Rectal smooth muscle tissue (tissue), 1 donor: ENCODE measurements at regions not wholly inside any gene's neighbourhood (a gene's known extent, or its start where the extent isn't known, plus 50 kb on each side); places are given as distances from the start of the nearest gene placed in this dataset.
"Not testable (repeated sequence)": the region's sequence is repeated elsewhere in the genome, so short reads cannot be mapped to it uniquely, and the experiment has no call there.

Experiments
- H3K27ac ChIP-seq: one replicate; pipeline ENCODE4 v1.7.0; 2013; ENCODE audit warnings: low read depth, low read length, inconsistent platforms
- H3K27me3 ChIP-seq: one replicate; pipeline ENCODE4 v1.7.0; 2013; ENCODE audit warnings: low read length; ENCODE audit not compliant: control insufficient read depth, insufficient read depth
- H3K36me3 ChIP-seq: one replicate; pipeline ENCODE4 v1.7.0; 2013; ENCODE audit warnings: low read length; ENCODE audit not compliant: control insufficient read depth, insufficient read depth
- H3K4me1 ChIP-seq: one replicate; pipeline ENCODE4 v1.7.0; 2013; ENCODE audit warnings: low read length; ENCODE audit not compliant: control insufficient read depth, insufficient read depth
- H3K4me3 ChIP-seq: one replicate; pipeline ENCODE4 v1.7.0; 2013; ENCODE audit warnings: low read length
- H3K9ac ChIP-seq: one replicate; pipeline ENCODE4 v1.7.0; 2013; ENCODE audit warnings: low read length

DNA sequence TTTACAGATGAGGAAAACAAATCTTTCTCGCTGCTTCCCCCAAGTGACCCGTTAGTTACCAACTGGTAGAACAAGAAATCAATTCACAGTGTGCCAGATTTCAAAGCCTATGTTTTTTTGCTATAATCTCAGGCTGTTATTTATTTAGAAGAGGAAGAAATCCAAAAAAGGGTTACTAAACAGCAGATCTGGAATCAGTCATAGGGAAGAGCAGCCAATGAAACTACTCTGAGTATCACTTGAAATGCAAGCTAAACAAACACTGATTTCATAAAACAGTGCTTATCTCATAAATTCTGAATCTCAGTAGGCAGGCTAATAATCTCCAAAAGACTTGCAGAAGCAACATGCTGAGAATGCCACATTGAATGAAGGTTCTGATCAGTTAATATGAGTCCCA, 829.5 kb upstream of the ACO1 start:
- H3K36me3 ChIP-seq, result no peaks in the 10 kb centered on the region
- no peak overlapping the region for H3K4me3 ChIP-seq
- no peaks in the 10 kb centered on the region for H3K4me1 ChIP-seq
- H3K27me3 ChIP-seq, result no peaks in the 10 kb centered on the region
- H3K9ac ChIP-seq, result no peak overlapping the region
- H3K27ac ChIP-seq, result no peak overlapping the region

DNA sequence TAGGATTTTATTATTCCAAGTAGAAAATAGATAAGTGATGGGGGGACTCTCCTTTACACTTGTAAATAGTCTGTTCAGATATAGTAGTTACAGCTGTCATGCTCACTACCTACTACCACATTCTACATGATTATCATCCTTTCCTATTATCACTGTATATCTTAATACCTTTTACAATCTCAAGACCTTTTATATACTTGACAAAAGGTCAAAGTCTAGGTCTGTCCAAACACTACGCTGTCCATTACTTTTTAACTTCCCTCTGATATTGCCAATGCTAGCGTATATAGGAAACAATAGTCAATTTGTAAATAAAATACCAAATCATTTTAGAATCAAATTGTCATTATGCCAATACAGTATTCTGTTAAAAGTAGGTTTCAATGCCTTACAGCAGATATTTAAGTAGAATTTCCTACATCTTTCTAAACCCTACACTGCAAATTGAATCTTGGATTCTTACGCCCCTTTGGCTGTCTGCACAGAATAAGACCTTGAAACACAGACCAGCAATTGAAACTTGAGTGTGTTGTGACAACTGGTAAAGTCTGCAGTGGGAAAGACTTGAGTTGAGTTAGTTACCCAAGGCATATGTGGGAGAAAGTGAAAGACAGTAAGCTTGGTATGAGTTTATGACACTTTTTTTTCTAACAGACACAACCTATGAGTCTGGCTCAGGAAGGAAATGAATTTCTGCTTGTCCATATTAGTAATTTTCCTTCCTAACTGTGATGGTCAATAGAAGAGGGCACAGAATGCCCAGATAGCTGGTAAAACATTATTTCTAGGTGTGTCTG, 827.6 kb upstream of the ACO1 start:
- Histone ChIP-seq H3K4me3 (no peak overlapping the region), H3K36me3 (no peaks in the 10 kb centered on the region), H3K9ac (no peak overlapping the region), H3K4me1 (no peaks in the 10 kb centered on the region), H3K27me3 (no peaks in the 10 kb centered on the region), H3K27ac (no peak overlapping the region)

DNA sequence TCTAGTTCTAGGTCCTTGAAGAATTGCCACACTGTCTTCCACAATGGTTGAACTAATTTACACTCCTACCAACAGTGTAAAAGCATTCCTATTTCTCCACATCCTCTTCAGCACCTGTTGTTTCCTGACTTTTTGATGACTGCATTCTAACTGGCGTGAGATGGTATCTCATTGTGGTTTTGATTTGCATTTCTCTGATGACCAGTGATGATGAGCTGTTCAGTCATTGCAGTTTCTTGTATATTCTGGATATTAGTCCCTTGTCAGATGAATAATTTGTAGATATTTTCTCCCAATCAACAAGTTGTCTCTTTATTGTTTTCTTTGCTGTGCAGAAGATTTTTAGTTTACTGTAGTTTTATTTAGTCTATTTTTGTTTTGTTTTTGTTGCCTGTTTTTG, 812.3 kb upstream of the ACO1 start:
- H3K27me3 ChIP-seq, H3K36me3 ChIP-seq, H3K27ac ChIP-seq, H3K4me3 ChIP-seq, H3K4me1 ChIP-seq, H3K9ac ChIP-seq: not testable (repeated sequence)

DNA sequence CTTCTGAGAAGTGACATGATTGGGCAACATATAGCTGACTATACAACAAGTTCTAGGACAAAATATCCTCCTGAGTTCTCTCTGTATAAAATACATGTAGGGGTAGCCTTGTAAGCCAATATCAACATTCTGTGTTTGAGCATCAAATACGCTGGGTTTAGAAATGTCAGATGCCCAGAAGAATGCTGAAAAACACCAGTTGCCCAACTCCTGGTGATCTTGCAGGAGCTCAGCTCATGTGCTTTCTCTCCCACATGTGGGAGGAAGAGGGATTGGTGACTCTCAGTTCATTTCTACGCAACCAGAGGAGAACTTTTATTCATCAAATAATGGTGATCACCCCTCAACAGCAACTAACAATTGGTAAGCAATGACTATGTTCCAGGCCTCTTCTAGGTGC, 810.9 kb upstream of the ACO1 start:
- no peaks in the 10 kb centered on the region for H3K27me3 ChIP-seq
- no peaks in the 10 kb centered on the region for H3K36me3 ChIP-seq
- no peak overlapping the region for H3K9ac ChIP-seq
- no peak overlapping the region for H3K27ac ChIP-seq
- no peaks in the 10 kb centered on the region for H3K4me1 ChIP-seq
- no peak overlapping the region for H3K4me3 ChIP-seq

DNA sequence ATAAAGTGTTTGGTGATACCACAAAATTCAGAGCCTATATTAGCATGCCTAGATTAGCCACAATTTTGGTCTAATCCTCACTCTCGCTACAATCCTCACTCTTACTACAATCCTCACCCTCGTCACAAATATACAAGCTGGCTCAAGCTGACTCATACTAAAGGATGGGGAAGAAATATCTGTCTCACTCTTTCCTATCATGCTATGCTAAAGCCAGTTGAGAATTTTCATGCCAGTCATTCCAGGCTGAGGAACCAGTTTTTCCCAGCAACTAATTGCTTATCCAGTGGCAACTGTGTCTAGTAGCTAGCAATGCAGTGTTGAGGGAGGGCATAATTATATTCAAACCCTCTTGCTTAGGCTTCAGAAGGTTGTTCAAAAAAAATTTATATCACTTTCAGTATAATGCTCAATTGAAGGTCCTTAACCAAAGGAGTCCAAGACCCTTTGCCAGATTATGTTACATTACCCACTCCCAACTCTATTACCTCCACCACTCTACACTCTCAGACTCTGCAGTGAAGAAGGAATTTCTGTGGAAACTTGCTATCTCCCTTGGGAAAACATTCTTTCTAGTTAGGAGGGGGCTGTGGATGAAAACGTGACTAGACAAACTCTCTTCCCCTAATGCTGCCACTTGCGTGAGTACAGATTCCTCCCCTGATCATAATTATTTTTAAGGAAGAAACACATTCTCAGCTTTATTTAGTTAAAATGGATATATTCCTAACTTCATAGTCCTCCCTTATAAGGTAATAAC, 810.3 kb upstream of the ACO1 start:
- Histone ChIP-seq H3K27ac (no peak overlapping the region), H3K4me1 (no peaks in the 10 kb centered on the region), H3K9ac (no peak overlapping the region), H3K36me3 (no peaks in the 10 kb centered on the region), H3K27me3 (no peaks in the 10 kb centered on the region), H3K4me3 (no peak overlapping the region)

DNA sequence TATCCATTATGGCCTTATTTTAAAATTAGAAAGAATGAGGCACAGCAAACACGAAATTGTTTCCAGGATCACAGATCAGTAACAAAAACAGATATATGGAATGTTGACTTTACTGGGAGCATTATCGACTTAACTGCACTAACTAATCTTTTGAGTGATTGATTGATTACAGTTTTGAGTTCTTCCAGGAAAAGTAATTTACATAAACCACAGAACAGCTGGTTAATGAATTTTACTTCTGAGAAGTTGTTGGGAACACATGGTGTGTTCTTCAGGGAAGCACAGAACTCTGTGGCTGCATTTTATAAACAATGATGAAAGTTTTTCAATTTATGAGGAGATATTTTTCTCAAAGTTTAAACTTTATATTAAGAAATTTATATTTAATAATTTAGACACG, 802.4 kb upstream of the ACO1 start:
- Histone ChIP-seq H3K4me1 (no peaks in the 10 kb centered on the region), H3K36me3 (no peaks in the 10 kb centered on the region), H3K27me3 (no peaks in the 10 kb centered on the region), H3K27ac (no peak overlapping the region), H3K4me3 (no peak overlapping the region), H3K9ac (no peak overlapping the region)

DNA sequence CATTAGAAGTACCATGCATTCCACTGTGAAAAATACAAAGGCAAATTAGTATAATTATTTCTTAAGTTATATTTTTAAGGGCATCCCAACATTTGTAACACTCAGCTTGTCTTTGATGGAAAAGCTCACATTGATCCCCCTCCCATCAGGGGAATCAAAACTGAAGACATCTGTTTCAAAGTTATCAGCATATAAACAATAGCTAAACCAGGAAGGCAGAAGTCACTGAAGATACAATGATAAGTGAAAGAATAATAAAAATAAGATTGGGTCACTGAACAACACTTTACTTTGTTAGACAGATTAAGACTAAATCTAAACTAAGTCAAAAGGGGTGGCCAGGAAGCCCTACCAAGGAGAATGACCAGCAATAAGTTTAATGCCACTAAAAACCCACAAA, 801.9 kb upstream of the ACO1 start:
- Histone ChIP-seq H3K4me1 (no peaks in the 10 kb centered on the region), H3K4me3 (no peak overlapping the region), H3K27me3 (no peaks in the 10 kb centered on the region), H3K36me3 (no peaks in the 10 kb centered on the region), H3K27ac (no peak overlapping the region), H3K9ac (no peak overlapping the region)

DNA sequence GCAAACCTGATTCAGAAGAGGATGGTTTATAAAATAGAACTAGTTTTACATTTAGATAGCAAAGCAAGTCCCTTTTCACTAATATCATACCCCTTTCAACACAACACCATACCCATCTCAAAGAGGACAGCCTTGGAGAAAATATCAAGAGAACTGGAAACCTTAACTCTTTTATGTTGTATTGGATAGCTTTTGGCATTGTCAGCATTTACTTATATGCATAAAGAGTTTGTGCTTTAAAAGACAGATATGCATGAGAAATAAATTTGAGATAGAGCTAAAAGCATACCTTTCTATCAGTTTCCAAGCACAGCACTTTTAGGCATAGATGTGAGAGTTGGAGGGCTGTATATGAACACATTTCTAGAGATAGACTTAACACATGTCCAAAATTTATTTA, 799.3 kb upstream of the ACO1 start:
- H3K9ac ChIP-seq, result no peak overlapping the region

DNA sequence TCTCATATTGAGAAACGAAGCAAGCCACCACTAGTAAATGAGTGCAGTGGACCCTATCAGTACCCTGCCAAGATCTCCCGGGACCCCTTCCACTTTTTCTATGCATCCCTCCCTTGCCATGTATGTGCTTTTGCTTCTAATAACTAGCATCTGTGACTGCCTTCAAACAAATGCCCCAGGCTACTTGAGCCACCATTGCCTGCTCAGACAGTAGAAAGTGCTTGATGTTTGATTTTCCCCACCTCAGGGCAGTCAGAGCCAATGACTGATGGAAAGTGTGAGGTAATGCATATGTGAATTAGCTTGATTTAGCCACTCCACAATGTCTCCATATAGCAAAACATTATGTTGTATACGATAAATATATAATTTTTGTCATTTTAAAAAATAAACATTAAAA, 797.3 kb upstream of the ACO1 start:
- Histone ChIP-seq H3K27me3 (no peaks in the 10 kb centered on the region), H3K27ac (no peak overlapping the region), H3K9ac (no peak overlapping the region), H3K4me3 (no peak overlapping the region), H3K4me1 (no peaks in the 10 kb centered on the region), H3K36me3 (no peaks in the 10 kb centered on the region)

More for the DNA sequence above, 799.3 kb upstream of the ACO1 start:
- H3K27me3 ChIP-seq, result no peaks in the 10 kb centered on the region
- no peaks in the 10 kb centered on the region for H3K4me1 ChIP-seq
- no peak overlapping the region for H3K4me3 ChIP-seq
- no peaks in the 10 kb centered on the region for H3K36me3 ChIP-seq
- H3K27ac ChIP-seq, result no peak overlapping the region

DNA sequence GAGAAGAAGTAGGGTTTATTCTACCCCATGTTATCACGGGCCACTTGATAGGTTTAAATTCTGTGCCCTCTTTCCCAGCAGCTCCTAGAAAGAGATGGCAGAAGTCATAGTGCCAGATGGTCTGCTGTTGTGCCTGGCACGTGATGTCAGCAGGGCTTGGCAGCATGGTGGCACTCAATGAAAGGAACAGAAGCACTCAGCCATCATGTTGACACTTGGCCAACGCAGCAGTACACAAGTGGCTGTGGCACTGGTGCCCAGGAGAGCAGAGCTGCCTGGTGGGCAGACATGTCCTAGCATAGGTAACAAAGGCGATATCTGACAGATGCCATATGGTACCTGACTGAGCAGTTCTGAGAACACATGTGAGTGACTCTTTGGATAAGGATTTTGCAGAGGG, 796.4 kb upstream of the ACO1 start:
- Histone ChIP-seq H3K9ac (no peak overlapping the region), H3K36me3 (no peaks in the 10 kb centered on the region), H3K27ac (no peak overlapping the region), H3K4me1 (no peaks in the 10 kb centered on the region), H3K4me3 (no peak overlapping the region), H3K27me3 (no peaks in the 10 kb centered on the region)

DNA sequence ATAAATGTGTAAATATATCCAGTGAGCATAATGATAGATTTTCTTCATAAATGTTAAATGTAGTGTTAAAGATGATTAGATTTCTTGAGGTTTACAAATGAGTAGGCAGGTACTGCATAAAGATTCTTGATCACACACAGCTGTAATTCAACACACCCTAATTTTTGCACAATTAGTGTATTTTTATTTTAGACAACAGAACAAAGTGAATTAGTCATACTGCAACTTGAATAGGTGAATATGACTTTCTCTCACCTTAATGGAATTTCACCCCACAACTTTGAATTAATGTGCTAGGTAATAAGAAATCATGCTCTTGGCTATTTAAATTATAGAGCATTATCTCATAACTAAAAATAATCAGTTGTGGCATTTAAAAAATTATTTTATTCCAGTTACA, 795.7 kb upstream of the ACO1 start:
- H3K4me3 ChIP-seq, result no peak overlapping the region
- no peak overlapping the region for H3K9ac ChIP-seq
- H3K4me1 ChIP-seq, result no peaks in the 10 kb centered on the region
- H3K27me3 ChIP-seq, result no peaks in the 10 kb centered on the region
- H3K27ac ChIP-seq, result no peak overlapping the region
- no peaks in the 10 kb centered on the region for H3K36me3 ChIP-seq

DNA sequence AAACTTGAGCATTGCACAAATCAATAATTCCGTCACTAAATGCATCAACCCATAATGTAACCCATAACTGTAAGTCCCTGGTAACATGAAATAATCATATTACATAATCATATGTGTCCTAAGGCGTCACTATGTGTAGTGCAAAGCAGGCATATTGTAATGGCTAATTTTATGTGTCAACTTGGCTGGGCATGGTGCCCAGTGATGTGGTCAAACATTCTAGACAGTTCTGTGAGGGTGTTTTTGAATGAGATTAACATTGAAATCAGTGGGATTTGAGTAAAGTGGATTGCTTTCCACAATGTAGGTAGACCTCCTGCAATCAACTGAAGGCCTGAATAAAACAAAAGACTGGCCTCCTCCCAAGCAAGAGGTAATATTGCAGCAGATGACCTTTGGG, 794.4 kb upstream of the ACO1 start:
- H3K9ac ChIP-seq, result no peak overlapping the region
- no peaks in the 10 kb centered on the region for H3K4me1 ChIP-seq
- H3K36me3 ChIP-seq, result no peaks in the 10 kb centered on the region
- H3K27ac ChIP-seq, result no peak overlapping the region
- no peaks in the 10 kb centered on the region for H3K27me3 ChIP-seq
- H3K4me3 ChIP-seq, result no peak overlapping the region

DNA sequence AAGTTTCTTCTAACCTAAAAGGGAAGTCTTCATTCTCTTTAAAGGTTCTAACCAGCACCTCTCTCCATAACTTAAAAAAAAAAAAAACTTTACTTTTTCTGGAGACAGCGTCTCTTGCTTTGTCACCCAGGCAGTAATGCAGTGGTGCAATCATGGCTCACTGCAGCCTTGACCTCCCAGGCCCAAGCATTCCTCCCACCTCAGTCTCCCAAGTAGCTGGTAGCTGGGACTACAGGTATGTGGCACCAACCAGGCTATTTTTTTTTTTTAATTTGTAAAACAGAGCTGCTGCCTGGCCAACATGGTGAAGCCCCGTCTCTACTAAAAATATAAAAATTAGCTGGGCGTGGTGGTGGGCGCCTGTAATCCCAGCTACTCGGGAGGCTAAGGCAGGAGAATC, 787.4 kb upstream of the ACO1 start:
- H3K27me3 ChIP-seq, H3K9ac ChIP-seq, H3K27ac ChIP-seq, H3K4me1 ChIP-seq, H3K4me3 ChIP-seq, H3K36me3 ChIP-seq: not testable (repeated sequence)
